HepG2 (cell line): ENCODE measurements at regions not wholly inside any gene's neighbourhood (a gene's known extent, or its start where the extent isn't known, plus 50 kb on each side); places are given as distances from the start of the nearest gene placed in this dataset.

ENCODE experiments used
- ATAC-seq: fragments of 200-7000 bp; cut with Tn5 transposase; 3 replicates; pipeline ENCODE4 v1.9.1; 2020; ENCODE audit warnings: mild to moderate bottlenecking, moderate library complexity
- BruUV-seq: library from RNA; stranded (reverse); fragments of 400-500 nt; replicated peaks from 2 replicates; lab custom pipeline; 2021; lab: Mats Ljungman, UMichigan
- CTCF ChIA-PET: fragments of 300-600 bp; formaldehyde crosslinking; extraction: SDS; loops from one replicate; lab custom pipeline; 2021; ENCODE audit warnings: low total read pairs, inconsistent platforms, low intra/inter-chr PET ratio; lab: Yijun Ruan, JAX
- POLR2A ChIA-PET: fragments of 350-600 bp; sonication (Branson Sonifier 250); formaldehyde crosslinking; loops from one replicate; lab custom pipeline; 2020; ENCODE audit warnings: antibody characterized with exemption, inconsistent platforms; lab: Yijun Ruan, JAX
- DNase-seq: peaks from one replicate; pipeline ENCODE4 v3.0.0-alpha.2; 2015; ENCODE audit warnings: low spot score
- FAIRE-seq: peaks from 3 replicates; lab custom pipeline; 2011; peaks lifted over from hg19 to GRCh38; lab: Jason Lieb, UNC
- H2AFZ ChIP-seq: one replicate; pipeline ENCODE4 v1.6.1; 2011; ENCODE audit warnings: low read length, inconsistent platforms
- H3K27ac ChIP-seq: fragments of 300-600 bp; 3 replicates; pipeline ENCODE4 v1.8.0; 2011; ENCODE audit warnings: mixed run types, mild to moderate bottlenecking, mixed read lengths, low read length, inconsistent platforms; ENCODE audit not compliant: insufficient read depth; ENCODE audit errors: extremely low read length
- H3K27me3 ChIP-seq, 2 experiments: fragments of 200-600 bp in 1 of 2; 2 replicates in 1 of 2; 3 replicates in 1 of 2; pipeline versions ENCODE4 v1.6.0 to v1.8.0; 2011; ENCODE audit warnings: low read length in 2 of 2, mild to moderate bottlenecking in 2 of 2, moderate library complexity in 2 of 2, inconsistent platforms in 1 of 2; ENCODE audit not compliant: insufficient read depth in 2 of 2, control insufficient read depth in 1 of 2
- H3K36me3 ChIP-seq, 2 experiments: fragments of 200-600 bp in 1 of 2; replicated peaks in 1 of 2; 2 replicates in 1 of 2; 3 replicates in 1 of 2; pipeline versions ENCODE4 v1.5.1 to v1.8.0; 2011; ENCODE audit warnings: low read length in 2 of 2, inconsistent platforms in 1 of 2; ENCODE audit not compliant: insufficient read depth in 2 of 2, control insufficient read depth in 1 of 2
- H3K4me1 ChIP-seq: 2 replicates; pipeline ENCODE4 v1.5.1; 2012; ENCODE audit warnings: low read length, inconsistent platforms; ENCODE audit not compliant: insufficient read depth
- H3K4me2 ChIP-seq: 2 replicates; pipeline ENCODE4 v1.6.0; 2011; ENCODE audit warnings: low read depth, low read length, inconsistent platforms
- H3K4me3 ChIP-seq, 3 experiments: fragments of 200-600 bp in 1 of 3; sonication (generic), shearing (Covaris generic) in 1 of 3; replicated peaks in 1 of 3; 2 replicates each; pipeline ENCODE4 v1.5.1; 2011 to 2016; ENCODE audit warnings: low read length in 3 of 3, inconsistent platforms in 2 of 3, low read depth in 2 of 3, mild to moderate bottlenecking in 2 of 3, control low read depth in 1 of 3, mixed read lengths in 1 of 3; ENCODE audit not compliant: insufficient read depth in 1 of 3
- H3K79me2 ChIP-seq: one replicate; pipeline ENCODE4 v1.6.1; 2011; ENCODE audit warnings: low read length, inconsistent platforms; ENCODE audit not compliant: insufficient read depth
- H3K9ac ChIP-seq: 2 replicates; pipeline ENCODE4 v1.6.0; 2011; ENCODE audit warnings: mild to moderate bottlenecking, low read depth, low read length, inconsistent platforms; ENCODE audit not compliant: insufficient read depth
- H3K9me3 ChIP-seq: 2 replicates; pipeline ENCODE4 v1.5.1; 2012; ENCODE audit warnings: mild to moderate bottlenecking, low read length
- H4K20me1 ChIP-seq: 2 replicates; pipeline ENCODE4 v1.6.0; 2011; ENCODE audit warnings: inconsistent platforms, mild to moderate bottlenecking, low read length, moderate library complexity; ENCODE audit not compliant: insufficient read depth
- CBFB ChIP-seq: sonication (generic); formaldehyde crosslinking; IDR thresholded peaks from 2 replicates; pipeline ENCODE4 v1.4.0; 2020; ENCODE audit warnings: missing genetic modification reagents
- E2F2 ChIP-seq: sonication (generic); formaldehyde crosslinking; IDR thresholded peaks from 2 replicates; pipeline ENCODE4 v1.4.0; 2020; ENCODE audit warnings: missing genetic modification reagents, borderline replicate concordance
- JUND ChIP-seq: sonication (generic); formaldehyde crosslinking; IDR thresholded peaks from 2 replicates; pipeline ENCODE4 v1.8.0; 2022; ENCODE audit warnings: mild to moderate bottlenecking, missing genetic modification reagents
- MTF1 ChIP-seq: sonication (generic); formaldehyde crosslinking; IDR thresholded peaks from 2 replicates; pipeline ENCODE4 v1.5.0; 2020; ENCODE audit warnings: missing genetic modification reagents
- SAFB2 ChIP-seq: sonication (generic); formaldehyde crosslinking; IDR thresholded peaks from 2 replicates; pipeline ENCODE4 v1.5.1; 2020; ENCODE audit warnings: missing genetic modification reagents, low read depth, mild to moderate bottlenecking, borderline replicate concordance
- SAP130 ChIP-seq: IDR thresholded peaks from 2 replicates; pipeline ENCODE4 v1.6.1; 2016; ENCODE audit warnings: low read depth
- WIZ ChIP-seq: sonication (generic); formaldehyde crosslinking; IDR thresholded peaks from 2 replicates; pipeline ENCODE4 v1.5.1; 2020; ENCODE audit warnings: mild to moderate bottlenecking, missing genetic modification reagents
- ZBTB21 ChIP-seq: sonication (generic); formaldehyde crosslinking; IDR thresholded peaks from 2 replicates; pipeline ENCODE4 v1.4.0; 2020; ENCODE audit warnings: missing genetic modification reagents
- ZFP1 ChIP-seq: IDR thresholded peaks from 2 replicates; pipeline ENCODE4 v1.6.1; 2016
- ZFP36L2 ChIP-seq: sonication (generic); formaldehyde crosslinking; IDR thresholded peaks from 2 replicates; pipeline ENCODE4 v1.4.0; 2020; ENCODE audit warnings: missing genetic modification reagents
- ZNF354B ChIP-seq: sonication (generic); formaldehyde crosslinking; IDR thresholded peaks from 2 replicates; pipeline ENCODE4 v1.8.0; 2022; ENCODE audit warnings: mild to moderate bottlenecking, missing genetic modification reagents
- ZNF451 ChIP-seq: sonication (generic); formaldehyde crosslinking; IDR thresholded peaks from 2 replicates; pipeline ENCODE4 v1.5.0; 2020; ENCODE audit warnings: mild to moderate bottlenecking, missing genetic modification reagents
- ZNF501 ChIP-seq: sonication (generic); formaldehyde crosslinking; IDR thresholded peaks from 2 replicates; pipeline ENCODE4 v1.5.1; 2020; ENCODE audit warnings: mild to moderate bottlenecking, moderate library complexity, missing genetic modification reagents
- ZNF580 ChIP-seq: IDR thresholded peaks from 2 replicates; pipeline ENCODE4 v1.6.1; 2016; ENCODE audit warnings: low read depth, borderline replicate concordance
- ZNF670 ChIP-seq: sonication (generic); formaldehyde crosslinking; IDR thresholded peaks from 2 replicates; pipeline ENCODE4 v1.8.0; 2022; ENCODE audit warnings: mild to moderate bottlenecking, missing genetic modification reagents, borderline replicate concordance
- ZNF740 ChIP-seq: sonication (generic); formaldehyde crosslinking; IDR thresholded peaks from 2 replicates; pipeline ENCODE4 v1.4.0; 2020; ENCODE audit warnings: missing genetic modification reagents
- WGBS: methylation state at CpG from one replicate; pipeline ENCODE4 v1.1.6; 2017; ENCODE audit warnings: low lambda C conversion rate; 5-methylcytosine and 5-hydroxymethylcytosine counted together
- in situ Hi-C: cut with HindIII; loops from 2 replicates; pipeline ENCODE4 v1.10.0; 2017; ENCODE audit warnings: low pct_unique_long_range_greater_than_20kb; ENCODE audit not compliant: extremely low pct_ligation_motif_present
- intact Hi-C: fragments of 100-400 bp; cut with micrococcal nuclease; formaldehyde crosslinking; loops from one replicate; pipeline ENCODE4 v1.10.0; 2022; ENCODE audit not compliant: unreplicated experiment
- TF ChIP-seq, protein P1 (sequence below): sonication (generic); formaldehyde crosslinking; IDR thresholded peaks from 2 replicates; pipeline ENCODE4 v1.4.0; 2020; ENCODE audit warnings: low read depth, missing genetic modification reagents
- TF ChIP-seq, protein P2 (sequence below): sonication (generic); formaldehyde crosslinking; IDR thresholded peaks from 2 replicates; pipeline ENCODE4 v1.4.0; 2020; ENCODE audit warnings: mild to moderate bottlenecking, missing genetic modification reagents

DNA sequence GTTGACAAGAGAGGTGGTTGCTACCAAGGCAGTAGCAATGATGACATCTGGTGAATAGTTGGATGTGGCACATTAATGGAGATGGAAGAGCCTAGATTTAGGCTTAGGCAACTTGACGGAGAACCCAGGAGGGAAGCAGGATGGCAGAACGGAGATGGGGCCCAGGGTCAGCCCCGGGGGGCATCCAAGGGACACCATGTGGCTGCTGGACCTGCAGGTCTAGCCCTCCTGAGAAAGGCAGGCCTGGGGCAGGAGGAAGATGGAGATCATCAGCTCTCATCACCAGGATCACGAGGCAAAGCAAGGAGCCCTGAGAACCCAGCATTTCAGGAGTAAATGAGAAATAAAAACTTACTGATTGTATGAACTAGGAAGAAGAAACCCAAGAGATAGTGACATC, 216.2 kb downstream of the AUH start:
- Histone ChIP-seq H2AFZ (no peak overlapping the region), H3K27ac (no peak overlapping the region), H3K79me2 (no peaks in the 10 kb centered on the region), H3K36me3 (no peaks in the 10 kb centered on the region), H3K9ac (no peak overlapping the region), H3K9me3 (no peaks in the 10 kb centered on the region), H3K4me3 (no peak overlapping the region), H4K20me1 (no peaks in the 10 kb centered on the region), H3K4me2 (no peak overlapping the region), H3K4me1 (peaks cover 35% of the 10 kb centered on the region), H3K27me3 (no peaks in the 10 kb centered on the region)
- POLR2A ChIA-PET, result no interaction called here
- no TSS peak for BruUV-seq
- intact Hi-C loops (no loop called here), in situ Hi-C loops (no loop called here)
- no peak for ATAC-seq
- no peak for FAIRE-seq
- whole genome bisulfite sequencing, result 89% methylated on average over 4 of the region's 4 CpGs
- DNase-seq, result no peak
- CTCF ChIA-PET, result no interaction called here
- TF ChIP-seq JUND (no peak), ZFP1 (CRISPR knock-in tag) (no peak), ZNF354B (no peak), E2F2 (CRISPR knock-in tag) (no peak), SAFB2 (CRISPR knock-in tag) (no peak), ZNF580 (CRISPR knock-in tag) (no peak), CBFB (CRISPR knock-in tag) (no peak), WIZ (CRISPR knock-in tag) (no peak), SAP130 (CRISPR knock-in tag) (no peak), ZNF740 (no peak), ZBTB21 (CRISPR knock-in tag) (no peak), MTF1 (no peak), ZFP36L2 (CRISPR knock-in tag) (no peak), ZNF670 (CRISPR knock-in tag) (no peak), ZNF451 (CRISPR knock-in tag) (no peak), ZNF501 (CRISPR knock-in tag) (no peak)
- TF ChIP-seq, protein P1, sequence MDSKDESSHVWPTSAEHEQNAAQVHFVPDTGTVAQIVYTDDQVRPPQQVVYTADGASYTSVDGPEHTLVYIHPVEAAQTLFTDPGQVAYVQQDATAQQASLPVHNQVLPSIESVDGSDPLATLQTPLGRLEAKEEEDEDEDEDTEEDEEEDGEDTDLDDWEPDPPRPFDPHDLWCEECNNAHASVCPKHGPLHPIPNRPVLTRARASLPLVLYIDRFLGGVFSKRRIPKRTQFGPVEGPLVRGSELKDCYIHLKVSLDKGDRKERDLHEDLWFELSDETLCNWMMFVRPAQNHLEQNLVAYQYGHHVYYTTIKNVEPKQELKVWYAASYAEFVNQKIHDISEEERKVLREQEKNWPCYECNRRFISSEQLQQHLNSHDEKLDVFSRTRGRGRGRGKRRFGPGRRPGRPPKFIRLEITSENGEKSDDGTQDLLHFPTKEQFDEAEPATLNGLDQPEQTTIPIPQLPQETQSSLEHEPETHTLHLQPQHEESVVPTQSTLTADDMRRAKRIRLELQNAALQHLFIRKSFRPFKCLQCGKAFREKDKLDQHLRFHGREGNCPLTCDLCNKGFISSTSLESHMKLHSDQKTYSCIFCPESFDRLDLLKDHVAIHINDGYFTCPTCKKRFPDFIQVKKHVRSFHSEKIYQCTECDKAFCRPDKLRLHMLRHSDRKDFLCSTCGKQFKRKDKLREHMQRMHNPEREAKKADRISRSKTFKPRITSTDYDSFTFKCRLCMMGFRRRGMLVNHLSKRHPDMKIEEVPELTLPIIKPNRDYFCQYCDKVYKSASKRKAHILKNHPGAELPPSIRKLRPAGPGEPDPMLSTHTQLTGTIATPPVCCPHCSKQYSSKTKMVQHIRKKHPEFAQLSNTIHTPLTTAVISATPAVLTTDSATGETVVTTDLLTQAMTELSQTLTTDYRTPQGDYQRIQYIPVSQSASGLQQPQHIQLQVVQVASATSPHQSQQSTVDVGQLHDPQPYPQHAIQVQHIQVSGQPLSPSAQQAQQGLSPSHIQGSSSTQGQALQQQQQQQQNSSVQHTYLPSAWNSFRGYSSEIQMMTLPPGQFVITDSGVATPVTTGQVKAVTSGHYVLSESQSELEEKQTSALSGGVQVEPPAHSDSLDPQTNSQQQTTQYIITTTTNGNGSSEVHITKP (CRISPR knock-in tag), result no peak
- TF ChIP-seq, protein P2, sequence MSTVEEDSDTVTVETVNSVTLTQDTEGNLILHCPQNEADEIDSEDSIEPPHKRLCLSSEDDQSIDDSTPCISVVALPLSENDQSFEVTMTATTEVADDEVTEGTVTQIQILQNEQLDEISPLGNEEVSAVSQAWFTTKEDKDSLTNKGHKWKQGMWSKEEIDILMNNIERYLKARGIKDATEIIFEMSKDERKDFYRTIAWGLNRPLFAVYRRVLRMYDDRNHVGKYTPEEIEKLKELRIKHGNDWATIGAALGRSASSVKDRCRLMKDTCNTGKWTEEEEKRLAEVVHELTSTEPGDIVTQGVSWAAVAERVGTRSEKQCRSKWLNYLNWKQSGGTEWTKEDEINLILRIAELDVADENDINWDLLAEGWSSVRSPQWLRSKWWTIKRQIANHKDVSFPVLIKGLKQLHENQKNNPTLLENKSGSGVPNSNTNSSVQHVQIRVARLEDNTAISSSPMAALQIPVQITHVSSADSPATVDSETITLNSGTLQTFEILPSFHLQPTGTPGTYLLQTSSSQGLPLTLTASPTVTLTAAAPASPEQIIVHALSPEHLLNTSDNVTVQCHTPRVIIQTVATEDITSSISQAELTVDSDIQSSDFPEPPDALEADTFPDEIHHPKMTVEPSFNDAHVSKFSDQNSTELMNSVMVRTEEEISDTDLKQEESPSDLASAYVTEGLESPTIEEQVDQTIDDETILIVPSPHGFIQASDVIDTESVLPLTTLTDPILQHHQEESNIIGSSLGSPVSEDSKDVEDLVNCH, result no peak
- TF ChIP-seq, all 625 proteins: peak for 0
